ENCODE measurements at regions not wholly inside any gene's neighbourhood (a gene's known extent, or its start where the extent isn't known, plus 50 kb on each side); places are given as distances from the start of the nearest gene placed in this dataset.

GRCh38 chr1:238628110-238628509 is 737.4 kb upstream of the ZP4 start:
- TF ChIP-seq ZFX (IDR thresholded peaks at IDR 0.05), result no peak
- no peak for TF ChIP-seq CTCF (conservative IDR thresholded peaks at IDR 0.05)
- H3K27ac ChIP-seq, result no peak overlapping the region

- TF ChIP-seq ZFX (IDR thresholded peaks at IDR 0.05) (no peak), CTCF (conservative IDR thresholded peaks at IDR 0.05) (no peak)
- H3K27ac ChIP-seq, result no peak overlapping the region
Observed at GRCh38 chr1:238624776-238625175, 734.1 kb upstream of the ZP4 start.

GRCh38 chr1:238621405-238621804 is 730.7 kb upstream of the ZP4 start:
- no peak for TF ChIP-seq CTCF (conservative IDR thresholded peaks at IDR 0.05)
- no peak for TF ChIP-seq ZFX (IDR thresholded peaks at IDR 0.05)
- no peak overlapping the region for H3K27ac ChIP-seq

GRCh38 chr1:238619652-238620051 is 728.9 kb upstream of the ZP4 start:
- no peak overlapping the region for H3K27ac ChIP-seq
- TF ChIP-seq ZFX (IDR thresholded peaks at IDR 0.05), result no peak
- TF ChIP-seq CTCF (conservative IDR thresholded peaks at IDR 0.05), result no peak

GRCh38 chr1:238611406-238611805 is 720.7 kb upstream of the ZP4 start:
- no peak overlapping the region for H3K27ac ChIP-seq
- no peak for TF ChIP-seq ZFX (IDR thresholded peaks at IDR 0.05)
- TF ChIP-seq CTCF (conservative IDR thresholded peaks at IDR 0.05), result no peak

- H3K27ac ChIP-seq, result no peak overlapping the region
- no peak for TF ChIP-seq ZFX (IDR thresholded peaks at IDR 0.05)
- no peak for TF ChIP-seq CTCF (conservative IDR thresholded peaks at IDR 0.05)
Observed at GRCh38 chr1:238608144-238608543, 717.4 kb upstream of the ZP4 start.

GRCh38 chr1:238606896-238607295 is 716.2 kb upstream of the ZP4 start:
- TF ChIP-seq ZFX (IDR thresholded peaks at IDR 0.05) (no peak), CTCF (conservative IDR thresholded peaks at IDR 0.05) (no peak)
- H3K27ac ChIP-seq, result no peak overlapping the region
